Left cardiac atrium (tissue), 4 donors: ENCODE measurements at regions not wholly inside any gene's neighbourhood (a gene's known extent, or its start where the extent isn't known, plus 50 kb on each side); places are given as distances from the start of the nearest gene placed in this dataset.

Experiments
- ATAC-seq, 2 donors: fragments of 200-7000 bp; cut with Tn5 transposase; one replicate each; pipeline ENCODE4 v1.9.1; 2020; ENCODE audit warnings: mild to moderate bottlenecking in 2 of 2, moderate library complexity in 2 of 2
- DNase-seq: peaks from one replicate; pipeline ENCODE4 v3.0.0-alpha.2; 2020
- intact Hi-C, 2 donors: fragments of 100-400 bp; cut with DNase I; formaldehyde crosslinking; loops; one replicate each; pipeline versions ENCODE4 v1.14.1 to v1.15.1; 2022 to 2023
- donor health status: DM: no; HTN: yes; CAD: no.
- donor health status: DM: no; HTN: yes; CAD: no; lungs with severe emphysema.
- donor health status: DM: yes; HTN: yes; CAD: no.
- donor health status: Dilated cardiomyopathy.

DNA sequence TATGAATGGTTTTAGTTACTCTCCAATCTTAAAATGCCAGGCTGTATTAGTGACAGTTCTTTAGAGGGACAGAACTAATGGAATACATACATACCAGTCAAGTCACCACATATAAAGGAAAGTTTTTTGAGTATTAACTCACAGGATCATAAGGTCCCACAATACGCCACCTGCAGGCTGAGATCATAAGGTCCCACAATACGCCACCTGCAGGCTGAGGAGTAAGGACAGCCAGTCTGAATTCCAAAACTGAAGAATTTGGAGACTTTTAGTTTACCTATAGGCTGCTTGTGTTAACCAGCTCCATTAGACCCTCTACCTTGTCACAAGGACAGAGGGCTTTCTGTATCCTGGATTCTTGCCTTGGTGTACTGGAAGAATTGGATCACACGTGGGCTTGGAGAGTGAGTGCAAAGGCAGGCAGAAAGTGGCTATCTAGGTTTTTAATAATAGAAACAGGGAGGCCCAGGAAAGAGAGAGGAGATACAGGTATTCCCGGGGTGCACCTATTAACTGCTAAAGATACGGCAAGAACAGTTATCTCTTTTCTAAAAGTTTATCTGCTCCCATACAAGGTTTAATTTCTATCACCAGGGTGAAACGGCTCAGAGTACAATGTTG, 234.9 kb upstream of the CYRIA start:
- ATAC-seq (no peak), DNase-seq (no peak)
- intact Hi-C loops, result no loop called here

DNA sequence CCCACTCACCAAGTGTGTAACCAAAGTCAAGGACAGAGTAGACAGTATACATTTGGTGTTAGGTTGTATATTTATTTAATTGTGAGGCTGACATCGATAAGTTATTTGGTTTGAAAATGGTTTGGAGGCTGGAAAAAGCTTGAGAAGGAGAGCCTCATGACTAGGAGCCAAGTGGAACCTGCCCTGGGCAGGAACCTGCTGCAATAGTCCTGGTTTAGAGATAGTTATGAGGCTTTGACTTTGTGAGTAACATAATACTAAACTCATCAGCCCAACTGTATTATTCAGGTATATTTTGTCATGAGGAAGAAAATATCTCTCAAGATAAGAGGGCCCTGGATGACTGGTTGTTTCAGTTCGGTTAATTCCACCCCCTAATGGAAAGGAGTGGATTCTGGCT, 234.3 kb upstream of the CYRIA start:
- DNase-seq (no peak), ATAC-seq (no peak)
- intact Hi-C loops, result no loop called here

DNA sequence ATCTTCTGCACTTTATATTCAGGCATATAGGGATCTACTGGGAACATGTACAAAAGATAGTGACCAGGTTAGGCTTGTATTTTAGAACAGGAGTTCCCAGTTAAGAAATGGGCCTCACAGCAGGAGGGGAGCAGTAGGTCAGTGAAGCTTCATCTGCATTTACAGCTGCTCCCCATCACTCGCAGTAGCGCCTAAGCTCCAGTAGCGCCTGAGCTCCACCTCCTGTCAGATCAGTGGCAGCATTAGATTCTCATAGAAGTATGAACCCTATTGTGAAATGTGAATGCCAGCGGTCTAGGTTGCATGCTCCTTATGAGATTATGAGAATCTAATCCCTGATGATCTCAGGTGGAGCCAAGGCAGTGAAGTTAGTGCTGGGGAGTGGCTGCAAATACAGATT, 224.4 kb upstream of the CYRIA start:
- intact Hi-C loops, result no loop called here
- ATAC-seq (no peak), DNase-seq (no peak)

DNA sequence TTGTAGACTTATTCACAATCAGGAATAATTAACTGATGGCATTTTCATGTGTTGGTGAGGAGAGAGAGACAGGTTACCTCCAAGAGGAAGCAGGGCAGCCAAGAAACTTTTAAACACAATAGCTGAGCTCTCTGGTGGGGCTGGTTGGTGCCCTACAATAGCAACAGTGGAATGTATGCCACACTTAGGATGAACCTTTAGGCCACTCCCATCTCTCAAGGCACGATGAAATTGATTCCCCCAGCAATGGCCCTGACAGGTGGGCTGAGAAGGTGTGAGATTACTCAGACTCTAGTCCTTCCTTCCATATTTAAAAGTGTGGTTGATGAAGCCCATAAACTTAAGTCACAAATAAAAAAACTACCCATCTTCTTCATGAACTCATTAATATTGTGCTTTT, 219.4 kb upstream of the CYRIA start:
- intact Hi-C loops, result no loop called here

DNA sequence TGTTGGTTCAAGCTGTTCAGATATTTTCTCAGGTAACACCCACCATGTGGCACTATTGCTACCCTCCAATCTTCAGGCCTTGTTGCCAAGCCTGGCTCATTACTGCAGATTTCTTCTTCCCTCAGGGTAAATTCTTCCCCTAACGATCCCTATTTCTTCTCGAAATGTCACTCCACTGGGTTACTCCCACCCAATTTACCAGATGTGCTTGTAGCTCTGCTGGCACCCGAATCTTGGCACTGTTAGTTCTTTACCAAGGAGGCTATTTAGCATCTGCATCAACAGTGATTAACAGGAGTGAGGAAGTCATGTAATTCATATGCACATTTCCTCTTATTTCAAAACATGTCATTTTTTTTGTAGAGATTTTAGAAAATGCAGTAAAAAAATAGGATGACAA, 217.1 kb upstream of the CYRIA start:
- DNase-seq (no peak), ATAC-seq (no peak)
- intact Hi-C loops, result no loop called here

More for the DNA sequence above, 219.4 kb upstream of the CYRIA start:
- no peak for ATAC-seq
- DNase-seq, result no peak

DNA sequence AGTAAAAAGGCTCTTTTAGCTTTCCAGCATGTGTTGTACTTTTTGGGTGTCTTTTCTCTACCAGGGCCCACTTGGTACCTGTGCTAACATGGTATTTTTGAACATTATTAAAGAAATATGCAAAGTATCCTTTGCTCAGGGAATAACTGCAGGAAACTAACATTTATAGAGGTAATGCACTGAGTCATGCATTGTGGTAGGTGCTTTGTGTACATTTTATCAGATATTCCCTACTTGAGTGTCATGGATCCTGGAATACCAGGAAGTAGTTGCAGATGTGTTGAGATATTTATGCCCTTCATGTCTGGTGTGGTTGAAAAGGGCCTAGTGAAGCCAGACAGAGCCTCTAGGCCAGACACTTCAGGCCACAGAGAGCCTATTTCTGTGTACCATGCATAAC, 215.5 kb upstream of the CYRIA start:
- no peak for ATAC-seq
- intact Hi-C loops, result no loop called here
- no peak for DNase-seq

DNA sequence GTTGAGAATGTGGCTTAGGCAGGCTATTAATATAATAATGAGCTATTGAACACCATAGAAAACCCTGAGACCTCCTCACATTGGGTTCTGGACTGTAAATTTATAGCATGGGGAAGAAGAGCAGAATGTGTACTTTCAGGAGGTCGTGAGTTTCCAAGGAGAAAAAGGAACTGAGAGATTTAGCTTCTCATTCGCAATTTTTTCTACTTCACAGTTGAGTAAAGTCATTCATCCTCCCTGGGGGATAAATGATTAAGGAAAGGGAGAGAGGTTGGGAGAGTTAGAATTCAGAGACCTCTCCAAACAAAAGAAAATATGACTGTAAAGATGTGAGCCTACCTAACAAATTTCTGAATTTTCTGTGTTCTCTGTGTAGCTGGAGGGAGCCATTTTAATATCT, 205.8 kb upstream of the CYRIA start:
- no peak for ATAC-seq
- intact Hi-C loops, result no loop called here
- no peak for DNase-seq

DNA sequence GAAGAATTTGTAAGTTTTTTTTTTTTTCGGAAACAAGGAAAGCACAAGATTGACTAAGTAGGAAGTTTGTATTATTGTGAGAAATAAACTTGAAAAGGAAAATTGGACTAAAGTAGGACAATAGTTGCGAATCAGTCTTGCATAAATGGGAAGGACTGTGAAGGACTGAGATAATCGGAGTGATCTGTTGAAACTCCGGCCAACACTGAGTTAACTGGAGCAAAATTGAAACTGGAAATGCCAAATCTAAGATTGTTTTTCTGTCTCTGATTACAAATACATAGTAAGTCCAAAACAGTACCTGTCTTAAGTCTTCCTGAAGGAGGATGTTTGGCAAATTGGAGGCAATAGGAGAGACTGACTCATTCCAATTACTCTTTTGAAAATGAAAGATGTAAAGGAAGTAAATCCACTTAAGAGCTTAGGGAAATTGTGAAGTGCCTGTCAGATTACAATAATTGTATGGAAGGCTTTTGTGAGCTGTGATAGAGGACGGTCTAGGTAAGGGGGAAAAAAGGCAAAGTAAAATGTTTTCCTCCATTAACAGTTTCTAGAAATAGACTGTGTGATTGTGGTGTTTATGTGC, 204.9 kb upstream of the CYRIA start:
- DNase-seq (no peak), ATAC-seq (no peak)
- intact Hi-C loops, result no loop called here

DNA sequence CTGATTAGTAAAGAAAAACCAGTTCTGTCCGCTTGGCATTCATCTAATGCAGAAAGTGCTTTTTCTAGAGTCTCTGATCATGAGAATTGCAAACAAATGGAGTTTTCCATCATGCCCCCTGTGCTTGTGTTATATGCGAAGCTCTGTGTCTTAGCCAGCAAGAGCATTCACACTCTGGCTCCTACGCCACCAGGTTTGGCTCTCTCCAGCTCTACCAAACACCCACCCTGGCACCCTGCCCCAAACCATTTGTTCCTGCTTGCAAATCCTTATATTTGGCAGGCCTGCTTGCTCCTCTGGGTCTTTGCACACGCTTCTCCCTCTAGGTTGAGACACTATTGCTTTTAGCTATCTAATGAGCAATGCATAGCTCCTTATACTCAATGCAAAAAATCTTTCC, 204.1 kb upstream of the CYRIA start:
- no peak for DNase-seq
- no peak for ATAC-seq
- intact Hi-C loops, result no loop called here

DNA sequence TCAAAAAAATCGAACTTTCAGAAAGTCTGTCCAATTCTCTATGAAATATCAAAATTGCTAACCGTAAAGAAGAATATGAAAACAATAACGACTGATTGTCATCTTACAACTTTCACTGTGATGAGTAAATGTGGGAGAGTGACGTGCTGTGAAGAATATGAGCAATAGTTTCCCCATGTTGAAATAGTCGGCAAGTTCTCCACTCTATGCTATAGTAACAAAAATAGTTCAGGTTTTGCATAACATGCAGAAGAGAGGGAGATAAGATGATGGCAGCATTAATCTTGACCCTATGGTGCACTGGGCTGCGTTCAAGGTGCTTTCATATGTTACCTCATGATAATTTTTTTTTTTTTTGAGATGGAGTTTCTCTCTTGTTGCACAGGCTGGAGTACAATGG, 196.8 kb upstream of the CYRIA start:
- no peak for DNase-seq
- ATAC-seq, result no peak
- intact Hi-C loops, result no loop called here

DNA sequence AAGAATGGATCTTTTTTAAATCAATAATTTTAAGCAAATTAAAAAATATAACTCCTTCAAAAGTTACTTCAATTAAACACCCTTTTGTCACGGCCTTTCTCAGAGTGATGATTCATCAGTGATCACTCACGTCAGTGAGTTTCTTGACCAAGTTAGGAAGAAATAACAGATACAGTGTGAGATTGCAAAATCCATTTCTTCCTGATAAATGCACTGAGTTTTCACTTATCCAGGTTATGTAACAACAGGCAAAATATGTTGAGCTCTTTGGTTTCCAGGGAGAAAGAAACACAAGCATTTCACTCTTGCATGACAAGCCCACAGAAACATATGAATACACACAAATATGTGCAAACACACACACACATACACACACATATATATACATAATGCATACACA, 195.9 kb upstream of the CYRIA start:
- DNase-seq (no peak), ATAC-seq (peak in 1 of 2 donors; percentile 86)
- intact Hi-C loops, result no loop called here

DNA sequence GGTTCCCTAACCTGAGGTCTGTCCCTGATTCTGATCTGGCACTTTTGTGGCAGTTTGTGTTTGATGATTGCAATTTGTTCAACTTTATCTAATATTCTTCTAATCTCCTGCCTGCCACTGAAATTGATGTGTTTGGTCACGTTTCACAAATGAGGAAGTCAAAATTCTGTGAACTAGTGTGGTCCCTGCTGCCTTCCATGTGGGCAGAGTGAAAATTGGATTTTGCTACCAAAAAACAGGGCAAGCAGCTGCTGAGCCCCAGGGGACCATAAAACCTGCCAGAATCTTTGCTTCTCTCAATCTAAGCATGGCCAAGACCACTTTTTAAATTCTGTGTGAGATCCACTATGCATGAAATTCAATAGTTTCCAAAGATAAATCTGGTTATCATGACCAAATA, 195.5 kb upstream of the CYRIA start:
- DNase-seq, result no peak
- no peak for ATAC-seq
- intact Hi-C loops, result no loop called here

DNA sequence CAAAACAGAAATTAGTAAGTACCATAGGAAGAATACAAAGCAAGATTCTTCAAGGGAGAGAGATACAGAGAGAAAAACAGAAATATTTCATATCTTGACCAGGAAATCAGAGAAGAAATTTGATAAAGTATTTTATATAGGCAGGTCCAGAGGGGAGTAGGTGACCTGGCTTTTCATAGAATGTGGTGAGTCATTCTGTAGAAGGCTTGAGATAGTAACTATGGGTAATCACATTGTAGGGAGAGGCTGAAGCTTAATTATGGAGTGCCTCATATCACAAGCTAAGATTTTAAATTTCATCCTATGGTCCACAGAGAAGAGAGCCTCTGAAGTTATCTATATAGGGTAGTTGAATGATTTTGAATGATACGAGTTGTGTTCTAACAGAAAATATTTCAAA, 195.0 kb upstream of the CYRIA start:
- intact Hi-C loops, result no loop called here
- ATAC-seq (peak in 1 of 2 donors; percentile 77), DNase-seq (no peak)

DNA sequence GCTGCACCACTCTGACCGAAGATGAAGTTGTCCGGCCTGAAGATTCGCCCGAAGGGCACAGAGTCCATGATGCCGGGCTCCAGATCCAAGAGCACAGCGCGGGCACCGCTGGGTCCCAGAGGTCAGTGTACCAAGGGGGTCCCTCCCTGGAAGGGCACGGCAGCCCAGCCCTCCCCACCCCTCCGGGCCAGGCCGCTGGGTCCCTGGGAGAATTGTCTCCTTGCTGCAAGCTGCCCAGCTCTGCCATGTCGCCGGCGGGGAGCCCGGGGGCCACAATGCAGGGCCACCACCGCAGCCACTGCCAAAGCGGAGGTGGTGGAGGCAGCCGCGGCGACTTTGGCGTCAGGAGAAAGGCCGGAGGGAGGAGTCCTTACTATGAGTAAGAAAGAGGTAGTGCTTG, 189.5 kb upstream of the CYRIA start:
- DNase-seq, result no peak
- intact Hi-C loops, result no loop called here
- ATAC-seq, result no peak

DNA sequence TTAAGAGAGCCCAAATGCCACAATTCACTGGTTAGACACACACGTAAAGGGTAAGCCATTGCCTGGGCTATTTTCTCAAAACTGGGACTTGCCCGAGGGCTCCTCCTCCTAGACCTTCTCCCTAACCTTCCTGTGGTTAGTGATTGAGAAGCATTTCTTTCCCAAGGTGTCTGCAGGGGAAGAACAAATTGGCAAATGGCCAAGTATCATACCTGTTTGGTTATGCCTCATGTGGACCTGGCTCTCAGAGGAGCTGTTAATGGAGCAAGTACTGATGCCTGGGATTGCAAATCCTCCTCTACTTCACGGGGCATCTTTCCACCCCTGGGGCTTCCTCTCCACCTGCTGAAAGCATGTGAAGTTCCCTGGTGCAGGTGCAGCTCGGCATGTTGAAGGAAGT, 187.5 kb upstream of the CYRIA start:
- intact Hi-C loops, result no loop called here
- no peak for DNase-seq
- no peak for ATAC-seq

DNA sequence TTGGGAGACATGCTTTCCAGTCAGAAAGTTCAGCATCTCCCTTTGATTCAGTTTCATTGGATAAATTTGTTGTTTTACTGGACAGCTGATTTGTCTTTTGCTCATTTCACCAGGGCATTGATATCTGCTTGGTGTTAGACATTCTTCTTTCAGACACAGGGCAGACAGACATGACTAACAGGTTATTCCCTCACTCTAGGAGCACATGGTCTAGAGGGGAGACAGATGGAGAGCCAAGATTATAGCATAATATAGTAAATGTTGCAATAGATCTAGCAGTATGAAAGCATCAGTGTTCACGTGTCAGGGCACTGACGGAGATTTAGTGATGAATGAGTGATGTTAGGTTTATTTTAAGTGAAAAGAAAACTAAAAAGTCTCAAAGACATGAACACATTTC, 187.0 kb upstream of the CYRIA start:
- ATAC-seq (peak in 1 of 2 donors; percentile 14), DNase-seq (no peak)
- intact Hi-C loops, result no loop called here

DNA sequence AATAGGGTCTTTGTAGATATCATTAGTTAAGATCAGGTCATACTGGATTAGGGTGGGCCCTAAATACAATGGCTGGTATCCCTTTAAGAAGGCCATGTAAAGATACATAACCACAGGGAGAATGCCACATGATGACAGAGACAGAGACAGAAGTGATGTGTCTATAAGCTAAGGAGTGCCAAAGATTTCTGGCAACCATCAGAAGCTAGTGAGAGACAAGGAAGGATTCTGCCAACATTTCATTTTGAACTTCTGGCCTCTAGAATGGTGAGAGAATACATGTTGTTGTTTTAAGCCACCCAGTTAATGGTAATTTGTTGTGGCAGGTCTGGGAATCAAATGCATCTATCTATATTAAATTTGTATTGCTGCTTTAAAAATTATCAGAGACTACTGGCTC, 185.5 kb upstream of the CYRIA start:
- DNase-seq (no peak), ATAC-seq (no peak)
- intact Hi-C loops, result no loop called here

DNA sequence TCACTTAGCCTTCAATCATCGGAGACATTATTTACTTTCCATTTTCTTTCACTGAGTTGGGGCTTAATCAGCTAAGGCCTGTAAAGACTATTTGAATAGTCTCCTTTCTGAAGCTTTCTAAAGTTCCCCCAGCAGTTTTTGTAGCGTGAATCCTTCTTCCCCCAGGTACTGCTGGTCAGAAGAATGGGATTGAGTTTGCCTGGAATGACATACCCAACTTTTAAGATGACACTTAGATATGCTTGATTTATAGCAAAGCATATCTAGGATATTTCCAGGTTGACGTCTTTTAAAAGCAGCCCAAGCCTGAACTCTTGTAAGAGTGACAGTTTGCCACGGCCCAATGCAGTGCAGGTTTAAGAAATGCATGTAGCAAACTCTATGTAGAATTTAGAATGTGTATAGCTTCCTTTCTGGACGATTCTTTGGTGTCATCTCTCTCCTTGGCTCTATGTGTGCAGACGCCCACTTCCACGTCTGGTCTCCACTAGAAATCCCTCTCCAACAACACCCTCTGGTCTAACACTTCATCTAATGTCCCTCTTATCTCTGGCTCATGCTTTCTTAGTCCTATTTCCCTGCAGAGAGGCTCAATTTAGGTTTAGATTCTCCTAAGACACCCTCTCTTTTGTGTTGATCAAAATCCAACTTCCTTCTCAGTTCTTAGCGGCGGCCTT, 175.0 kb upstream of the CYRIA start:
- no peak for ATAC-seq
- intact Hi-C loops, result no loop called here
- no peak for DNase-seq

DNA sequence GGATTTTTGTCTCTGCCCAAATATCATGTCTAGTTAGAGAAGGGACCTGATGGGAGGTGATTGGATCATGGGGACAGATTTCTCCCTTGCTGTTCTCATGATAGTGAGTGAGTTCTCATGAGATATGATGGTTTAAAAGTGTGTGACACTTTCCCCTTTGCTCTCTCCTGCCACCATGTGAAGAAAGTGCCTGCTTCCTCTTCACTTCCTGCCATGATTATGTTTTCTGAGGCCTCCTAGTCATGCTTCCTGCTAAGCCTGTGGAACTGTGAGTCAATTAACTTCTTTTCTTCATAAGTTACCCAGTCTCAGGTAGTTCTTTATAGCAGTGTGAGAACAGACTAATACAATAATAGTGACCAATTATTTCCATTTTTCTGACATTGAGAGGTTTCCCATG, 167.3 kb upstream of the CYRIA start:
- DNase-seq, result no peak
- no peak for ATAC-seq
- intact Hi-C loops, result no loop called here

DNA sequence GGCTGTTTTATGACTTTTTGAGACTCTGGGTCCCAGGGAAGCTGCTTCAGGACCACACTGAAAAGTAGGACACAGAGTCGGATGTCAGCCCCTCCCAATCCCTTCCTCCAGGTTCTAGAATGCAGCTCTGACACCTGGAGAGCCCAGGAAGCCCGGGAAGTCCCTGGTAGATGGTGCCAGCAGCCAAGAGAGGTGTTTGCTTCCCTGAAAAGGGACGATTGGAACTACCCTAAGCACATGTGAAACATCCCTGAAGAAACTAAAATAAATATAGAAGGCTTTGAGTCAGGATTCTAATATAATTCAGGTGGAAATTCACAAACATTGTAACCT, 163.2 kb upstream of the CYRIA start:
- no peak for ATAC-seq
- DNase-seq, result no peak
- intact Hi-C loops, result no loop called here

DNA sequence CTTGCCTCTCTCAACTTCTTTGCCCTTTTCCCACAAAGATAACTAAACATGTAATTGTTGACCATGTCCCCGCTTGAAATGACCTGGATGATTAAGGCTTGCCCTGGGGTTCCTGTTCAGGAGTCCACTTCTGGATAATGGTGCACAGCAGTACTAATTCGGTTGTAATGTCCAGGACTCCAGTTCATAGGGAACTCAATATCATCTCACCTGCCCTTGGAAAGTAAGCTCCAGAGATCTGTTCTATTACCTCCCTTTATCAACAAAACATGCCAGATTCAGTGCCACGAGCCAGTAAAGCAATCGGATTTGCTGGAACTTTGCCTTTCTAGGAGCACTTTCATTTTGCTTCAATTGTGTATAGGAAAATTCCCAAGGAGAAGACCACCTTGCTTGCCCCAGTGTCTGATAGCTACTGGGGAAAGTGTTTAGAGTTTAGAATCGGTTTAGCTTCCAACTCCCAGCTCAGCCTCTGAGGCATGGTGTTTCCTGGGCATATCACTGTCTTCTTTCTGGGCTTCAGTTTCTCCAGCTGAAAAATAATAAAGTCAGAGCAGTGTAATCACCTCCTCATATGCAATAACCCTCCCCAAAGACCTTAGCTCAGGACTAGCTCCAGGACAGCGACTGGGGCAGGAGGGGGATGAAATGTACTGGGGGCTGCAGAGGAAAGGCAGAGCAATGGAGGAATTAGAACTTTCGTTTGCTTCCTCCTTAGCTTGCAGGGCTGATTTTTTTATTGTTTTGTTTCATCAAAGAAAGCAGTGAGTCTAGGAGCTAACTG, 162.6 kb upstream of the CYRIA start:
- DNase-seq, result no peak
- no peak for ATAC-seq
- intact Hi-C loops, result no loop called here
